Testis (tissue), 2 donors: ENCODE measurements at regions not wholly inside any gene's neighbourhood (a gene's known extent, or its start where the extent isn't known, plus 50 kb on each side); places are given as distances from the start of the nearest gene placed in this dataset.

Experiments used
- POLR2A ChIP-seq: fragments of 450-650 bp; IDR thresholded peaks from one replicate; pipeline ENCODE4 v1.6.1; 2017; ENCODE audit warnings: antibody characterized with exemption, mild to moderate bottlenecking, moderate library complexity
- TF ChIP-seq, protein P1 (sequence below), 3 experiments: fragments of 450-650 bp in 2 of 3; fragments of 200-600 bp in 1 of 3; sonication (generic) in 1 of 3; IDR thresholded peaks; one replicate each; pipeline ENCODE4 v1.5.1; 2016 to 2019; ENCODE audit warnings: antibody characterized with exemption in 3 of 3, mild to moderate bottlenecking in 2 of 3, moderate library complexity in 1 of 3

DNA sequence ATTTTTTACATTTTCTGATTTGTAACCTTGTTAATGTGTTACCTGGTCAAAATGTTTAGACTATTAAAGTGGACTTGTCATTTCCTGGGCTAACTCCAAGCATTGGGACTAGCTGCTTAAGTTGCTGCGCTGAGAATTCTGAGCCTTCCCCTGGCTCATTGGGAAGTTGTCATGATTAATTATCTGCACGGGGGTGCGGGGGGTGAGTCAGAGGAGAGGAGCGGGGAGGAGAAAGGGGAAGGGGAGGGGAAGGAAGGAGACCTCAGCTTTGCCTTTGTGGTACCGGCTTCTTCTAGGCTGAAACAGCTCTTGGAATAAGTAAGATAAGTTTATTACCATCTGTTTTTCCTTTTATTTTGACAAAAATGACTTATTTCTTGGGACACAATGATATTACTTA lies 52.9 kb upstream of the APCDD1 start:
- TF ChIP-seq, protein P1, sequence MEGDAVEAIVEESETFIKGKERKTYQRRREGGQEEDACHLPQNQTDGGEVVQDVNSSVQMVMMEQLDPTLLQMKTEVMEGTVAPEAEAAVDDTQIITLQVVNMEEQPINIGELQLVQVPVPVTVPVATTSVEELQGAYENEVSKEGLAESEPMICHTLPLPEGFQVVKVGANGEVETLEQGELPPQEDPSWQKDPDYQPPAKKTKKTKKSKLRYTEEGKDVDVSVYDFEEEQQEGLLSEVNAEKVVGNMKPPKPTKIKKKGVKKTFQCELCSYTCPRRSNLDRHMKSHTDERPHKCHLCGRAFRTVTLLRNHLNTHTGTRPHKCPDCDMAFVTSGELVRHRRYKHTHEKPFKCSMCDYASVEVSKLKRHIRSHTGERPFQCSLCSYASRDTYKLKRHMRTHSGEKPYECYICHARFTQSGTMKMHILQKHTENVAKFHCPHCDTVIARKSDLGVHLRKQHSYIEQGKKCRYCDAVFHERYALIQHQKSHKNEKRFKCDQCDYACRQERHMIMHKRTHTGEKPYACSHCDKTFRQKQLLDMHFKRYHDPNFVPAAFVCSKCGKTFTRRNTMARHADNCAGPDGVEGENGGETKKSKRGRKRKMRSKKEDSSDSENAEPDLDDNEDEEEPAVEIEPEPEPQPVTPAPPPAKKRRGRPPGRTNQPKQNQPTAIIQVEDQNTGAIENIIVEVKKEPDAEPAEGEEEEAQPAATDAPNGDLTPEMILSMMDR (IDR thresholded peaks at IDR 0.05) = no peak
- TF ChIP-seq POLR2A = no peak
